ENCODE measurements at regions not wholly inside any gene's neighbourhood (a gene's known extent, or its start where the extent isn't known, plus 50 kb on each side); places are given as distances from the start of the nearest gene placed in this dataset.
"Not testable (repeated sequence)": the region's sequence is repeated elsewhere in the genome, so short reads cannot be mapped to it uniquely, and the experiment has no call there.

- no peak overlapping the region for H3K27ac ChIP-seq (ENCODE audit: low read length)
- H3K4me3 ChIP-seq (ENCODE audit: low read length) = no peak overlapping the region
- H3K4me1 ChIP-seq (ENCODE audit: insufficient read depth, low read length) = 0 out of 2 replicates have a peak, but pooled peaks cover 3% of the 10 kb centered on the region
- H3K9me3 ChIP-seq (ENCODE audit: insufficient read depth, low read depth, low read length) = no peaks in the 10 kb centered on the region
- H3K9ac ChIP-seq (ENCODE audit: low read depth, low read length) = no peak overlapping the region
- H3K27me3 ChIP-seq (ENCODE audit: insufficient read depth, low read length) = no peaks in the 10 kb centered on the region
- H3K36me3 ChIP-seq (ENCODE audit: insufficient read depth, low read depth, low read length) = no peaks in the 10 kb centered on the region
These were observed 481.7 kb upstream of the CHORDC1 start for GRCh38 chr11:90704510-90704909.

GRCh38 chr11:90701716-90702115 lies 478.9 kb upstream of the CHORDC1 start:
- Histone ChIP-seq H3K36me3 (ENCODE audit: insufficient read depth, low read depth, low read length) (no peaks in the 10 kb centered on the region), H3K4me1 (ENCODE audit: insufficient read depth, low read length) (0 out of 2 replicates have a peak, but pooled peaks cover 3% of the 10 kb centered on the region), H3K27ac (ENCODE audit: low read length) (no peak overlapping the region), H3K4me3 (ENCODE audit: low read length) (no peak overlapping the region), H3K9ac (ENCODE audit: low read depth, low read length) (no peak overlapping the region), H3K27me3 (ENCODE audit: insufficient read depth, low read length) (no peaks in the 10 kb centered on the region), H3K9me3 (ENCODE audit: insufficient read depth, low read depth, low read length) (no peaks in the 10 kb centered on the region)

- 0 out of 2 replicates have a peak, but pooled peaks cover 3% of the 10 kb centered on the region for H3K4me1 ChIP-seq (ENCODE audit: insufficient read depth, low read length)
These were observed 478.1 kb upstream of the CHORDC1 start for GRCh38 chr11:90700789-90701439.

GRCh38 chr11:90699791-90700400 lies 477.0 kb upstream of the CHORDC1 start:
- Histone ChIP-seq H3K27ac (ENCODE audit: low read length) (no peak overlapping the region), H3K36me3 (ENCODE audit: insufficient read depth, low read depth, low read length) (no peaks in the 10 kb centered on the region), H3K4me1 (ENCODE audit: insufficient read depth, low read length) (0 out of 2 replicates have a peak, but pooled peaks cover 3% of the 10 kb centered on the region), H3K27me3 (ENCODE audit: insufficient read depth, low read length) (no peaks in the 10 kb centered on the region), H3K4me3 (ENCODE audit: low read length) (no peak overlapping the region), H3K9ac (ENCODE audit: low read depth, low read length) (no peak overlapping the region), H3K9me3 (ENCODE audit: insufficient read depth, low read depth, low read length) (no peaks in the 10 kb centered on the region)

More at GRCh38 chr11:90700789-90701439, 478.1 kb upstream of the CHORDC1 start:
- Histone ChIP-seq H3K27me3 (ENCODE audit: insufficient read depth, low read length) (no peaks in the 10 kb centered on the region), H3K27ac (ENCODE audit: low read length) (no peak overlapping the region), H3K4me3 (ENCODE audit: low read length) (no peak overlapping the region), H3K9me3 (ENCODE audit: insufficient read depth, low read depth, low read length) (no peaks in the 10 kb centered on the region), H3K36me3 (ENCODE audit: insufficient read depth, low read depth, low read length) (no peaks in the 10 kb centered on the region), H3K9ac (ENCODE audit: low read depth, low read length) (no peak overlapping the region)

- 0 out of 2 replicates have a peak, but pooled peaks cover 3% of the 10 kb centered on the region for H3K4me1 ChIP-seq (ENCODE audit: insufficient read depth, low read length)
- no peaks in the 10 kb centered on the region for H3K9me3 ChIP-seq (ENCODE audit: insufficient read depth, low read depth, low read length)
- no peak overlapping the region for H3K9ac ChIP-seq (ENCODE audit: low read depth, low read length)
- H3K36me3 ChIP-seq (ENCODE audit: insufficient read depth, low read depth, low read length) = no peaks in the 10 kb centered on the region
- H3K27ac ChIP-seq (ENCODE audit: low read length) = no peak overlapping the region
- H3K27me3 ChIP-seq (ENCODE audit: insufficient read depth, low read length) = no peaks in the 10 kb centered on the region
- H3K4me3 ChIP-seq (ENCODE audit: low read length) = no peak overlapping the region
These were observed 475.4 kb upstream of the CHORDC1 start for GRCh38 chr11:90698238-90698637.

GRCh38 chr11:90675496-90675895 lies 452.6 kb upstream of the CHORDC1 start:
- not testable (repeated sequence) for H3K4me1 ChIP-seq (ENCODE audit: insufficient read depth, low read length); H3K27me3 ChIP-seq (ENCODE audit: insufficient read depth, low read length); H3K4me3 ChIP-seq (ENCODE audit: low read length); H3K36me3 ChIP-seq (ENCODE audit: insufficient read depth, low read depth, low read length); H3K9ac ChIP-seq (ENCODE audit: low read depth, low read length); H3K27ac ChIP-seq (ENCODE audit: low read length)
- peaks cover 16% of the 10 kb centered on the region for H3K9me3 ChIP-seq (ENCODE audit: insufficient read depth, low read depth, low read length)

- H3K9me3 ChIP-seq (ENCODE audit: insufficient read depth, low read depth, low read length) = no peaks in the 10 kb centered on the region
- H3K9ac ChIP-seq (ENCODE audit: low read depth, low read length) = no peak overlapping the region
- no peaks in the 10 kb centered on the region; the same call in 1 of the 2 replicates for H3K4me1 ChIP-seq (ENCODE audit: insufficient read depth, low read length)
- no peak overlapping the region for H3K27ac ChIP-seq (ENCODE audit: low read length)
- H3K36me3 ChIP-seq (ENCODE audit: insufficient read depth, low read depth, low read length) = no peaks in the 10 kb centered on the region
- H3K4me3 ChIP-seq (ENCODE audit: low read length) = no peak overlapping the region
- H3K27me3 ChIP-seq (ENCODE audit: insufficient read depth, low read length) = no peaks in the 10 kb centered on the region
These were observed 446.2 kb upstream of the CHORDC1 start for GRCh38 chr11:90669094-90669493.

GRCh38 chr11:90668502-90668901 lies 445.7 kb upstream of the CHORDC1 start:
- H3K9ac ChIP-seq (ENCODE audit: low read depth, low read length) = no peak overlapping the region
- no peak overlapping the region for H3K4me3 ChIP-seq (ENCODE audit: low read length)
- no peaks in the 10 kb centered on the region for H3K36me3 ChIP-seq (ENCODE audit: insufficient read depth, low read depth, low read length)
- H3K9me3 ChIP-seq (ENCODE audit: insufficient read depth, low read depth, low read length) = no peaks in the 10 kb centered on the region
- H3K27ac ChIP-seq (ENCODE audit: low read length) = no peak overlapping the region
- no peaks in the 10 kb centered on the region; the same call in 1 of the 2 replicates for H3K4me1 ChIP-seq (ENCODE audit: insufficient read depth, low read length)
- H3K27me3 ChIP-seq (ENCODE audit: insufficient read depth, low read length) = no peaks in the 10 kb centered on the region

- no peaks in the 10 kb centered on the region for H3K36me3 ChIP-seq (ENCODE audit: insufficient read depth, low read depth, low read length)
- no peaks in the 10 kb centered on the region for H3K9me3 ChIP-seq (ENCODE audit: insufficient read depth, low read depth, low read length)
- H3K27ac ChIP-seq (ENCODE audit: low read length) = no peak overlapping the region
These were observed 438.4 kb upstream of the CHORDC1 start for GRCh38 chr11:90661233-90661632.

GRCh38 chr11:90656171-90656570 lies 433.3 kb upstream of the CHORDC1 start:
- H3K27me3 ChIP-seq (ENCODE audit: insufficient read depth, low read length) = no peaks in the 10 kb centered on the region
- H3K9me3 ChIP-seq (ENCODE audit: insufficient read depth, low read depth, low read length) = no peaks in the 10 kb centered on the region
- no peaks in the 10 kb centered on the region for H3K36me3 ChIP-seq (ENCODE audit: insufficient read depth, low read depth, low read length)

More at GRCh38 chr11:90661233-90661632, 438.4 kb upstream of the CHORDC1 start:
- no peaks in the 10 kb centered on the region for H3K27me3 ChIP-seq (ENCODE audit: insufficient read depth, low read length)
- no peak overlapping the region for H3K4me3 ChIP-seq (ENCODE audit: low read length)
- H3K9ac ChIP-seq (ENCODE audit: low read depth, low read length) = no peak overlapping the region
- no peaks in the 10 kb centered on the region for H3K4me1 ChIP-seq (ENCODE audit: insufficient read depth, low read length)

GRCh38 chr11:90650153-90650552 lies 427.3 kb upstream of the CHORDC1 start:
- H3K27ac ChIP-seq (ENCODE audit: low read length) = no peak overlapping the region
- no peaks in the 10 kb centered on the region for H3K27me3 ChIP-seq (ENCODE audit: insufficient read depth, low read length)
- H3K9ac ChIP-seq (ENCODE audit: low read depth, low read length) = no peak overlapping the region
- H3K4me3 ChIP-seq (ENCODE audit: low read length) = no peak overlapping the region
- no peaks in the 10 kb centered on the region for H3K9me3 ChIP-seq (ENCODE audit: insufficient read depth, low read depth, low read length)
- no peaks in the 10 kb centered on the region for H3K36me3 ChIP-seq (ENCODE audit: insufficient read depth, low read depth, low read length)
- no peaks in the 10 kb centered on the region for H3K4me1 ChIP-seq (ENCODE audit: insufficient read depth, low read length)

More at GRCh38 chr11:90656171-90656570, 433.3 kb upstream of the CHORDC1 start:
- H3K9ac ChIP-seq (ENCODE audit: low read depth, low read length) = no peak overlapping the region
- no peaks in the 10 kb centered on the region for H3K4me1 ChIP-seq (ENCODE audit: insufficient read depth, low read length)
- H3K27ac ChIP-seq (ENCODE audit: low read length) = no peak overlapping the region
- no peak overlapping the region for H3K4me3 ChIP-seq (ENCODE audit: low read length)

- no peak overlapping the region for H3K27ac ChIP-seq (ENCODE audit: low read length)
- H3K4me1 ChIP-seq (ENCODE audit: insufficient read depth, low read length) = no peaks in the 10 kb centered on the region
- H3K9ac ChIP-seq (ENCODE audit: low read depth, low read length) = no peak overlapping the region
- no peaks in the 10 kb centered on the region for H3K9me3 ChIP-seq (ENCODE audit: insufficient read depth, low read depth, low read length)
- H3K27me3 ChIP-seq (ENCODE audit: insufficient read depth, low read length) = no peaks in the 10 kb centered on the region
- H3K36me3 ChIP-seq (ENCODE audit: insufficient read depth, low read depth, low read length) = no peaks in the 10 kb centered on the region
- no peak overlapping the region for H3K4me3 ChIP-seq (ENCODE audit: low read length)
These were observed 423.9 kb upstream of the CHORDC1 start for GRCh38 chr11:90646706-90647105.

All from iPS-20b (cell line).